ENCODE measurements at regions not wholly inside any gene's neighbourhood (a gene's known extent, or its start where the extent isn't known, plus 50 kb on each side); places are given as distances from the start of the nearest gene placed in this dataset.

DNA sequence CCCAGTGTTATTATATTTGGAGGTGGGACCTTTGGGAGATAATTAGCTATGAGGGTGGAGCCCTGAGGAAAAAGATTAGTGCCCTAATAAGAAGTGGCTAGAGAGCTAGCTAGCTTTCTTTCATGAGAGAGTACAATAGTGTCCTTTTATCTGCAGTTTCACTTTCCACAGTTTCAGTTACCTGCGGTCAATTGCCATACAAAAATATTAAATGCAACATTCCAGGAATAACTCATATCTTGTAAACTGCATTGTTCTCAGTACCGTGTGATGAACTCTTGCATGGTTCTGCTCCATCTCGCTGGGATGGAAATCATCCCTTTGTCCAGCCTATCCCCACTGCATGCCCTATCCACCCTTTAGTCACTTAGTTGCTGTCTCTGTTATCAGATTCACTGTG is 201.6 kb downstream of the RWDD3 start:
- FAIRE-seq: no peak

DNA sequence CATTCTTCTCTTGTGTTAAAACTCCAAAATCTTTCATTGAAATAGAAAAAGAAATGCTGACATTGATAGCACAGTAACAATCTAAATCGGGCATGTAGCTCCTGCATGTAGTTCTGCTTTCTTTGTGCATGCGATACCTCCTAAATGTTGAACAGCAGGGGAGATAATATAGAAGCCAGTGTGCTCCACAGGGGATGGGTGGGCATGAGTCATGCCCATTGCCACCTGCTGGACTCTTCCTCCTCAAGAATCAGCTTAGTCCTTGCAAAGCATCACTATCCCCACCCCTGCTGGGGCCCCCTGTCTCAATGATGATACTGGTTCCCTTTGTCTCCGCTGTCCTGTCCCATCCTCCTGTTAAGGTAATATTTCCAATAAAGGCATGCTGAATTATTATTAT is 203.0 kb downstream of the RWDD3 start:
- FAIRE-seq: no peak

DNA sequence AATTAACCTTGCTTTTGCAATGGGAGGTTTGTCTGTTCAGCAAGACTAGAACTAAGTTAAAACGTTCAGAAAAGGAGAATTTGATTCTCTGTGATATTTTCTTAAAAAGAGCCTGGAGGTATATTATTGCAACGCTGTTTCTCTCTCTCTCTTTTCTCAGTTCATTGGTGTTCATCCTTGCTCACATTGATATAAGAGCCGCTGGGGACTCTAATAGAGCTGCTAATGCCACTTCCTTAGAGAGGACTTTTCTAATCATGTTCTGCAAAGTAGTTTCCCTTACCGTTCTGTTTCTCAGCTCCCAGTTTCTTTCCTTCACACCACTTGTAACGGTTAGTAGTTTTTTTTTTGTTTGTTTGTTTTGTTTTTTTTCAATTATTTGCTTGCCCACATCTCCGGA is 203.8 kb downstream of the RWDD3 start:
- no peak for FAIRE-seq

DNA sequence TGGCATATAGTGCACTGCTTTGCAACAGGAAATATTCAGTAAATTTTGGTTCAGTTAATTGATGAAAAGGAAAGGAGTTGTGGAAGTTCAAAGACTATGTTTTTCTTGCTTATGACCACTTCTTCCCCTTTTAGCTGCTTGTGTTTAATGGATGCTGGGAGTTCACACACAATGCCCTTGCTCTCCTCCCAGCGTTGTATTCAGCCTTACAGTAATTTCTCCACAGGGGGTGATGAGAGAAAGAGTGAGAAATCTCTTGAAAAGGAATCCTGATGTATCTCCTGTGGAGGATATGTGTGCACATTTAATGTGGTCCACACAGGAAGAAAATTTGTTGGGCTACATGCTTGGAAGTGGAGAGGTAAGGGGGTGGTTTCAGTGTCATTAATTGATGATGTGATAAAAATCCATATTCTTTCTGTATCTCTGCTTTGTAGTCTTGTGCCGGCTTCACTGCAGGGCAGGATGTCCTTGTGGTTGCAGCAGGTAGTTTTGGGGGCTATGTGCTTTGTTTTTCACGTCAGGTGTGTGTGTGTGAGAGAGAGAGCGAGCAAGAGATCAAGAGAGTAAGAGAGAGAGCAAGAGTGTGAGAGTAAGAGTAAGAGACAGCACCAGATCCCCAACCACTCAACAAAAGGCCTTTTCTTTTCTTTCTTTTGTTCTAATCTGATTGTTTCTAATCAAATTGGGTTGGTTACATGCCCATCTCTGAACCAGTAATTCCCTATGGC is 204.4 kb downstream of the RWDD3 start:
- FAIRE-seq: no peak

DNA sequence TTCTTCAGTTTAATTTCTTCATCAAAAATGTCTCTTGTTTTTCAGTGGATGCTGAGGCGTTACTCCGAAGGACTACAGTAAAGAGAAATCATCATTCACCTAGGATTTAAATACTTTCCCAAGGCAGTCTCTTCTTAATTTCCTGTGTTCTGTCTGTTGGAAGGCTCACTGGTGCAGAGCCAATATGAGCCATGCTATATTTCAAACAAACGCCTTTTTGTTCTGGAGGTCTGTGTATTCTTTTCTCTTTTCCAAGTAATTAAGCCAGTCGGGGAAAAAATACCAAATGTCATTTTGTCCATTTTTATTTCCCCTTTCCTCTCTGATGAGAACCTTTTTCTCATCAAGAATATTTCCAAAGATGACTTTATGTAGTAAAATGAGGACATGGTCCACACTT is 206.5 kb downstream of the RWDD3 start:
- FAIRE-seq: no peak

DNA sequence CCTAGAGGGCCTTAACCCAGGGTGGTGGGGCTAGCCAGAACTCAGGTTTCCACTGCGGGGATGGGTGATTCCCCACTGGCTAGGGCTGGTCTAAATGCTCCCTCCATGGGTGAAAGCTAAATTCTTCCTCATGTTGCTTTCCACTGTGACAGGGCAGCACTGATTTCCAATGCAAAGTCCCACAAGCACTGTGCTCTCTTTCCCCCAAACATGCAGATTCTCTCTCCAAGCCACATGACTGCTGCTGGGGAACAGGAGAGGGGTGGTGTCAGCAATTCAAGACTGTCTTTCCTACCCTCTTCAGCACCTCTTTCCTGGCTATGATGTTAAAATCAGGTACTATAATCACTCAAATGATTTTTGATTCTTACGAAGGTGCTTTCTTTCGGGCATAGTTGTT is 215.5 kb downstream of the RWDD3 start:
- no peak for FAIRE-seq

DNA sequence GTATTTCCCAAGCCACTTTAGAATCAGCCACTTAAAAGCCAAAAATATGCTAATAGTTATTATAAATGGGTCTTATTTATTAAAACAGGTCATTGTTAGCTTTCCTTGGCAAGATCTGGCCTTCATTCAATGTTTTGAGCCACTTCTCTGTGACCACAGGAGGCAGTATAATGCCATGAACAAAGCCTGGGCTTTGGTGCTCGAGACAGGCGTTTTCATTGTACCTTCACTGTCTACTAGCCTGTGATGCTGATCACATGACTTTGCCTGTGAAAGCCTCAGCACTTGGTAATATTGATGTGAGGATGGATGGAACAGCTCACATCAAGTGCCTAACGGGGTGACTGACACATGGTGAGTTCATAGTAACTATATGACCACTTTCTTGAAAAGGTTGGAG is 217.0 kb downstream of the RWDD3 start:
- no peak for FAIRE-seq

DNA sequence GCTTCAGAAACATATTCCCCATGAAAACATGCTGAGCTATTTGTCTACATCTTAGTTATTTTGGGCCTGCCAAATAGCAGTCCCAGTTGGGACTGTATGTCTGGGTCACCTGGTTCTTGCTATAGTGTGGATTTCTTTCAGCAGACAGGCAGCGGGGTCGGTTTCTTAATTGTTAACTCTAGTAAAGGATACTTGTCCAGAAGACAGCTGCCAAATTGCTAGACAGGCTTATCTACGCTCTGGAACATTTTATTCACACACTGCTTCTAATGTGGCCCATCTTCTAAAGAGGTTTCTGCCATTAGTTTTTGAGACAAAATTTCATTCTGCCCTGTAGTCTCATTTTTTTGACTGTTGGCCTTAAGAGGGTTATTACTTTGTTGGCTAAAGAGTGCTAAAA is 217.9 kb downstream of the RWDD3 start:
- FAIRE-seq: no peak

DNA sequence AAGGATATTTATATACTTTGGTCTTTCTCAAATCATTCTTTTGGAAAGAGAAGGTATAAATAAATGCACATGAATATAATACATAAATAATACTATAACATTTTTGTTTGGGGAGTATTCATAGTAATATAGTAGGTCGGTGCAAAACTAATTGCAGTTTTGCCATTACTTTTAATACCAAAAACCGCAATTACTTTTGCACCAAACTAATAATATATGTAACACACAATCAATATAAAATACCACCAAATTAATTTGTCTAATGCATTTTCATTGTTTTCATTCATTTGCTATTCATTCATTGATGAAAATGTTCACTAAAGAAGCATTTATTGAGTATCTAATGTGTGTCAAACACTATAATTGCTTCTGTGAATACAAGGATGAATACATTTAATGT is 219.0 kb downstream of the RWDD3 start:
- no peak for FAIRE-seq

DNA sequence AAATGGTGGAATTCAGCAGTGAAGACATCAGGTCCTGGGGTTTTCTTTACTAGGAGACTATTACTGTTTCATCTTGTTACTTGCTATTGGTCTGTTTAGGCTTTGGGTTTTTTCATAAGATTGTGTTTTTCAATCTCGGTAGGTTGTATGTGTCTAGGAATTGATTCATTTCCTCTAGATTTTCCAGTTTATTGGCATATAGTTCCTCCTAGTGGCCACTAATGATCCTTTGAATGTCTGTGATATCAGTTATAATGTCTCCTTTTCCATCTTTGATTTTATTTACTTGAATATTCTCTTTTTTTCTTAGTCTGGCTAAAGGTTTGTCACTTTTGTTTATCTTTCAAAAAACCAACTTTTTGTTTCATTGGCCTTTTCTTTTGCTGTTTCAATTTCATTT is 233.0 kb downstream of the RWDD3 start:
- no peak for FAIRE-seq

DNA sequence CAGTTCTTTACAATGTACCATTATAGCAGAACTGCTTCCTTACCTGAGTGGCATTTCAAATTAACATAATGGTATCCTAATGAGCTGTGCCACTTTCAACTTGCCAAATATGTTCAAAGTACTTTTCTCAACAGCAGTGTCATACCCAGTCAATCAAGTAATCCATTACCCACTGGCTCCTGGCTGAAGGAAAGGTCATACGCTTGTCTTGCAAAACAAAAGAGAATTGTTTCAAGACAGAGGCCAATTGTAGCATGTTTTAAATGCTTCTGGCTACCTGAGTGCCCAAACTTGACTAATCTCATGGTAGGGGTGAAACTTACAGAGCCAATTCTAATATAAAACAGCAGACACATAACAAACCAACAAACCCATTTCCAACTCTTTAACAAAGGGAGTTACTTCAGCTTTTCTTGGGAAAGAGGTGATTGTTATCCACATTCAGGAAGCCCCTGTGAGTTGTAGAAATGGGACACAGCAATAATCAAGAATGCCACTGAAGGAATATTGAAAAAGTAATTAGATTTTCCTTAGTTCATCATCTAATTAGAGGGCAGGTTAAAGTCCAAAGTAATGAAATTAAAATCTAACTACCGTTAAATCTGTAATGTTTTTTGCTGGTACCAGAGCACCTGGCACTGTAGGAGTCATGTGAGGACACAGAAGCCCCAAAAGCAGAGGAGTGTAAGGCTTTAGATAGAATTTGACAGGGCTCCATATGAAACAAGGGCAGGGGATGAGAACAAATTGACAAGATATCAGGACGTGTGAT is 241.9 kb downstream of the RWDD3 start:
- no peak for FAIRE-seq

DNA sequence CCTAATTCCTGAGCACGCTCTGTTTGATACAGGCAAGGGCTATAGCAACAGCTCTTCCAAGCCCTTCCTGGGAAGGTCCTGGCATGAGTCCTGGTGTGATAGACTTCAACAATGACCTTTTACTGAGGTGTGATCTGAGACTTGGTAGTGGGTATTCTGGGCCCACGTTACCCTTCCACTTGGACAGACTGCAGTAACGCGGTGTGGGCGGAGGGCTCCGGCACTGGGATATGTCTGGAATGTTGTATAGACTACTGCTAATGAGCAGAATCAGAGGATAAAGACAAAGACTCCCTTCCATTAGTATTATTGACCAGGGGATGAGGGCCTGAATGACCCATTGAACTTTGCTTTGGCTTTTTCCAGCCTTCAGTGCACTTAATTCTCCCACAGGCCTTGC is 262.3 kb downstream of the RWDD3 start:
- no peak for FAIRE-seq

DNA sequence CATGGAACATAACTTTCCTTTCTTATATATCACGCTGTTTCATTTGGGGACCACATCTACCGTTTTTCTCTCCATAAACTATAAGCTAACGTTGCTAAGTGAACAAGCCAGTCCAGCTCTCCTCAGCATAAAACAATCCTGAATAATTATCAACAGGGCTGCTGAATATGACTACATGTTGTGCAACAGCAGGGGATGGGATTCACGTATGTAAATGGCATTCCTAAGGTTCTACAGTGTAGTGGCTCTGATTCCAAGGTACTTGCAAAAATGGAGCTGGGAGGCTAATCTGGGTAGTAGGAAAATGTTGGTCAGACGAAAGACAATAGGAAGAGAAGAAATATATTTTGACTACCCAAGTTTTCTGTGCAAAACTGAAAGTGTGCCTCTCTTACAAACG is 262.8 kb downstream of the RWDD3 start:
- no peak for FAIRE-seq

DNA sequence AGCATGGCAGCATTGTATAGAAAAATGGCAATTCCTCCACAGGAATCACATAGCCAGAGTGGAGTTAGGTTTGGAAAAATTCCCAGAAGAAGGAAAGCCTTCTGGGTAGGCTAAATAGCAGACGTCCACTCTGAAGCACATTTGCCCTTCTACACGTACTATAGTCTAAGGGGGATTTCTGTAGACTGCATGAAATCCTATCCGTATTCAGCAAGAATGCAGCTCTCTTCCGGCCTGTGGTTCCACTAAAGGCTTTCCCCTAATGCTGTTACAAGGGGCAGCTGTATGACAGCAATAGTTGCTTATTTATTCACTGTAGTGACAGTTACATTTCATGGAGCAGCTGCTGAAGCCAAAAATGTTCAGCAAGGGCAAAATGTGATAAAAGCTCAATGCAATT is 263.6 kb downstream of the RWDD3 start:
- no peak for FAIRE-seq

DNA sequence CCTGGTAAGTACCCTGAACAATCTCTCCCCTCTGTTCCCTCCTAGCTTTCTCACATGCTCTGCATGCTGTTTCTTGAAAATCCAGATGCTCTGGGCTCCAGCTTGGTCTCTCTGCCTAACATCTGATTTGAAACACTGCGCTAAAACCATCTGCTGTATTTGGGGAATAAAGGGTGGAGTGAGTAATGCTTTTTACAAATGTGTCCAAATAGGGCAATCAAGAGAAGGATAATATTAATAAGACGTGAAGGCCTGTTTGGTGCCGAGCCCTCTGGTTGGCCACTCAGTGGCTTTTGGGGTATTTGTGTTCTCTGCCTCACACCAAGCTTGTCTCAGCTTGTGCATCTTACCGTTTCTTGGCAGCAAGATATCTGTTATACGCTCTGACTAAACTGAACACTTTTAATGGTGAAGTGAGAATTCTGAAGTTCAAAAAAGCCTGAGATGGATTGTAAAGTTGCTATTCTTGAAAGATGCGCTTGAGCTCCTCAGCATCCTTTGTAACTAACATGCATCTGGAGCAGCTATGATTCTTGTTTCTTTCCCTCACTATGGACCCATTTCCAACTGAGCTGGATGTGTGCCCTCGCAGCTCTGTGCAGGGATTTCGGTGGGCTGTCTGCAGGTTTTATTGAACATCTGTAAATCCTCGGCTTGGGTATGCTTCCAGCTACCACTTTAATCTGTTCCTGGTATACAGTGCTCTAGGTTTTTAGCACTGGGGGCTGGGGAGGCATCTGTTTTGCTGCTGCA is 269.4 kb downstream of the RWDD3 start:
- FAIRE-seq: no peak

DNA sequence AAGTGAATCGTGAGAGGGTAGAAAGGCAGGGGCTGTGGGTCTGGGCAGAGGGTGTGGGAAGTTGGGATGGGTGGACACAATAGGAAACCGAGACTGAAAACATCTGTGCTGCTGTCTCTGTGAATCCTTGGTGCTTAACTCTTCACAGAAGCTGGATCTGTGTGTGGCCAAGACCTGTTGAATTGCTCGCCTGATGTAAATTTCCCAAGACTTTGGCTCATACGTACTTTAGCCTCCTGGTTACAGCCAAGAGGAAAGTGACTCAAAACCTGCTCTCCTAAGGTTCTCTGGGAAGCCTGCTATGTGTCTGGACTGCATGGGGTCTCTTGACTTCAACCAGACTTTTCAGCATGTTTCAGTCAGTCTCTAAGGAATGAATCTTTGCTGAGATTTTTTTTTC is 270.3 kb downstream of the RWDD3 start:
- FAIRE-seq: no peak

DNA sequence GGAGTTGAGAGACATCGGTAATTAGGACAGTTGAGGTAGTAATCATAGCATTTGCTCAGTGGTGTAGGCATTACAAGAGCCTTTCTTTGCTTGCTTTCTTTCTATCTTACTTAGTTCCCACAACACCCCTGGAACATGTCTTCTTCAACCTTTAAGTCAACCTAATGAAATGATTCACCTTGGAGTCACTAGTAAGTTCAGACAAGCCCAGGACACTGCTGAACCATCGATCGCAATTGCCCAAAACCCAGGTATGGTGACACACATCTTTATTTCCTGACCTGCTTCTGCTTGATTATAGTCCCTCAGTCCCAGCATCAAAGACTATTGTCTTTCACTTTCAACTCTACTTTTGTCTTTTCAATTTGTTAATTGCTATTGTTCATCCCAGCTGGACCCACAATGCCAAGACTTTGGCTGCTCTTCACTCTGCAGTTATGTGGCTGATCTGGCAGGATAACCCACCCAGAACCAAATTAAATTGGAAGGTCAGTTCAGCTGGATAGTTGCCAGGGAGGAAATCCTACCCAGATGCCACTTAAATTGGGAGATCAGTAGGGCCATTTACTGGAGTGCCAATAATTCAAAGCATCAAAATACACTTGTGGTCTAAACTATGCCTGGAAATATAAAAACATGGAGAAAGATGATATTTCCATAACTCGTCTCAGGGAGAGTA is 272.9 kb downstream of the RWDD3 start:
- FAIRE-seq: no peak

DNA sequence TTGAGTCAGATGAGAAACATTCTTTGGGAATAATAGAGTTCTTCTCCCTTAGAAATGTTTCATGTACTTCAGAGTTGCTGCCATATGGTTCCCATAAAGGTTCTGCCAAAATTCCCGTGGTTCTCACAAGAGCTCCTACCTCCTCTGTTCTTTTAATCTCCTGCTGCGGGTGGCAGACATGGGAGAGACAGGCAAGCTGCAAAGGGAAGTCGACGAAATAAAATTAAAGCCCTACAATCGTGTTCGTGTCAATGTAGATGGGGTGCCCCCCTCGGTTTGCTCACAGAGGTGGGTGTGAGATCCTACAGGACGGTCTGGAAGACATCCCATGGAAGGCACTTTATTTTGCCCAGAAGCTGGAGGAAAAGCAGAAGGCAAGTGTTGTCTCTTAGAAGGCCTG is 276.0 kb downstream of the RWDD3 start:
- FAIRE-seq: no peak

DNA sequence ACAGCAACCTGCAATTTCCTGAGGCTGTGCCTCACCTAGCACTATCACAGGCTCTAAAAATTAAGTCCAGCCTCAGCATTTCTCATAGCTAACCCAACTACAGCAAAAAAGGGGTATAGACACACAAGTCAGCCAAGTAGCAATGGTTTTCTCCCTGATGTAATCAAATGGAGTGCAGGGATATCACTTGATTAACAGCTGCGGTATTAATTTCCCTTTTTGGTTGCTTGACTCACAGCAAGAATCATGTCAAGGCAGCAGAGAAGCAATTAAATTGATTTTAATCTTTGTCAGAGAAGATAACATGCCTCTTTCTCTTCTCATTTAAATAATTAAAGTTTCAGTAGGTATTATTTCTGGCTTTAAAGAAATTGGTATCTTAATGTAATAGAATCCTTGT is 278.9 kb downstream of the RWDD3 start:
- no peak for FAIRE-seq

DNA sequence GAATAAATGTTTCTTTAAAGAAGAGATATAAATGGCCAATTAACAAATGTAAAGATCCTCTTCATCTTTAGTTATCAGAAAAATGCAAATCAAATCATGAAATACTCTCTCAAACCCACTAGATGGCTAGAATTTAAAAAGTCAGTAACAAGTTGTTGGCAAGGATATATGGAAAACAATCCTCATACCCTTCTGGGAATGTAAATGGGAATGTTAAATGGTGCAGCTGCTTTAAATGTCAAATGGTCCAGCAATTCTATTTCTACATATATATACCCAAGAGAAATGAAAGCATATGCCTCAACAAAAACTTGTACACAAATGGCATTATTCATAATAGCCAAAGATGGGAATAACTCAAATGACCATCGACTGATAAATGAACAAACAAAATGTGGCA is 283.5 kb downstream of the RWDD3 start:
- no peak for FAIRE-seq

DNA sequence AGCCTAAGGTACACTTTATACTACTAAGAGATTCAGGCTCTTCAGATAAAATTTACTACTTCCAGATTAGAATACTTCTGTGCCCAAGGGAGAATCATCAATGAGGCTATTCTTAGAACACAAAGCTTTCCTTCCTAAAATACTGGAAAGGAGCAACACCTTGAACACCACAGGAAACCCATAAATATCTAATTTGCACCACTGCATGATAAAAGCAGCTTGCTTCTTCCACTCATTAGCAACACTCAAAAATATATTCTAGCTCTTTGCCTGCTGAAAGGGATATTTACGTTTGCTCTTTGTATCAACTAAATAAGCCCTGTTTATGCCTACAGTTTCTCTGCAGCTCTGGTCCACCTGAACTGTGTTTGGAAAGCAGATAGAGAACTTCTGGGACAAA is 284.3 kb downstream of the RWDD3 start:
- no peak for FAIRE-seq

DNA sequence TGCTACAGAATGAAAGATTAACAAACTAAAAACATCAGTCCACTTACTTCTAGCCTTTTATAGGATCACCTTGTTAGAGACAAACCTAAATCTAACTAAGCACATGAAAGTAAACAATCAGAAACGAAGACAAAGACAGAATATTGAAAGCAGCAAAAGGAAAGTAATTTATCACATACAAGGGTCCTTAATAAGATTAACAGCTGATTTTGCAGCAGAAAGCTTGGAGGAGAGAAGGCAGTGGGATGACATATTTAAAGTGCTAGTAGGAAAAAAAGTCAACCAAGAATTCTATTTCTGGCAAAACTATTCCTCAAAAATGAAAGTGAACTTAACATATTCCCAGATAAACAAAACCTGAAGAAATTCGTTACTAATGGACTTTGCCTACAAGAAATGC is 286.4 kb downstream of the RWDD3 start:
- no peak for FAIRE-seq

DNA sequence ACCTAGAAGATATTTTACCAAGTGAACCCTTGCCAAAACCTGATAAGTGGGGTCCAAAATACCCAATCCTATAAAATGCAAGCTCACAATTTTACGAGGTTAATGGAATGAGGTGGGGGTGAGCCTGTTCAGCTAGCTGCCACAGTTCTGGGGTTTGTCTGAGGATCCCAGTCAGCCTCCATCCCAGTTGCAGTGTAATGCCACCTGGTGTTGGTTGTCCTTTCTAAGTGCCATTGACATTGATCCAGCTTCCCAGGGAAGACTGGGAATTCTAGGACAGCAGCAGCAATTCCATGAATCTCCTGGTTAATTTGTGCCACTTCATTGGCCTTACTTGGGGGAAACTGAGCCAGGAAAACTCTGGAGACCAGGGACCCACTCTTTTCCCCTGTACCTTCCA is 298.3 kb downstream of the RWDD3 start:
- no peak for FAIRE-seq

DNA sequence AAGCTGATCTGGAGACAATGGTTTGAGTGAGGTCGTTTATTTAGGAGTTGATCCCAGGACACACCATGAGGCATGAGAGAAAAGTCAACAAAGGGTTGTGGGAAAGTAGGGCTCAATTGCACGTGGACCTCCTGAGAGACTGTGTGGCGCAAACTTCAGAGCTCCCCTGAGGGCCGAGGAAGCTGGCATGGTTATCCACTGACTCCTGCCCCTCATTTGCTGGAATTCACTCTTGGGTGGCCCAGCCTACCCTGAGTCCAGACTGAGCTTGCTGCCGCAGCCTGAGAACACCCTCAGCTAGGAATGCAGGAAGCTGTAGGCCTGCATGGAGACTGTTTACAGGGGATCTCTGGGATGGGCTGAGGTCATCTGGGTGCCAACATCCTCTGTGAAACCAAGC is 301.0 kb downstream of the RWDD3 start:
- FAIRE-seq: no peak
